PC-9 (cell line): ENCODE measurements at regions not wholly inside any gene's neighbourhood (a gene's known extent, or its start where the extent isn't known, plus 50 kb on each side); places are given as distances from the start of the nearest gene placed in this dataset.

Experiments
- BruUV-seq: library from RNA; stranded (reverse); fragments of 400-500 nt; replicated peaks from 2 replicates; lab custom pipeline; 2021; lab: Mats Ljungman, UMichigan
- CTCF ChIA-PET: fragments of 300-600 bp; sonication (Branson Sonifier 250); formaldehyde crosslinking; loops from one replicate; lab custom pipeline; 2022; ENCODE audit warnings: antibody characterized with exemption; lab: Charles Lee
- POLR2A ChIA-PET: fragments of 300-600 bp; sonication (Branson Sonifier 250); formaldehyde crosslinking; loops from one replicate; lab custom pipeline; 2022; ENCODE audit warnings: antibody characterized with exemption; ENCODE audit not compliant: unreplicated experiment; lab: Charles Lee
- DNase-seq, 2 experiments: peaks; one replicate each; pipeline versions ENCODE4 v3.0.0 to v3.0.0-alpha.2; 2015 to 2022; ENCODE audit warnings: mixed read lengths in 1 of 2
- H2AFZ ChIP-seq: fragments of 200-600 bp; sonication (generic); 2 replicates; pipeline ENCODE4 v1.8.1; 2017; ENCODE audit warnings: antibody characterized with exemption
- H3F3A ChIP-seq: fragments of 200-600 bp; sonication (generic); 2 replicates; pipeline ENCODE4 v1.8.1; 2017; ENCODE audit warnings: antibody characterized with exemption, mild to moderate bottlenecking, low read depth; ENCODE audit not compliant: insufficient read depth
- H3K27ac ChIP-seq: fragments of 200-600 bp; sonication (generic); 2 replicates; pipeline ENCODE4 v1.6.1; 2016; ENCODE audit warnings: mixed run types
- H3K27me3 ChIP-seq: fragments of 200-600 bp; sonication (generic); 2 replicates; pipeline ENCODE4 v1.6.1; 2016; ENCODE audit warnings: low read depth, mixed run types; ENCODE audit not compliant: insufficient read depth
- H3K36me3 ChIP-seq: fragments of 200-600 bp; sonication (generic); 2 replicates; pipeline ENCODE4 v1.6.1; 2016; ENCODE audit warnings: low read depth, mixed run types
- H3K4me1 ChIP-seq: fragments of 200-600 bp; sonication (generic); replicated peaks from 2 replicates; pipeline ENCODE4 v1.6.1; 2016; ENCODE audit warnings: mixed run types; ENCODE audit not compliant: insufficient read depth
- H3K4me2 ChIP-seq: fragments of 200-600 bp; sonication (generic); 2 replicates; pipeline ENCODE4 v1.6.1; 2017; ENCODE audit warnings: mixed run types
- H3K4me3 ChIP-seq: fragments of 200-600 bp; sonication (generic); 2 replicates; pipeline ENCODE4 v1.6.1; 2016; ENCODE audit warnings: mixed run types
- H3K79me2 ChIP-seq: fragments of 200-600 bp; sonication (generic); 2 replicates; pipeline ENCODE4 v1.6.1; 2017; ENCODE audit warnings: low read depth, mixed run types
- H3K9me2 ChIP-seq: fragments of 200-600 bp; sonication (generic); 2 replicates; pipeline ENCODE4 v1.8.1; 2017; ENCODE audit warnings: mild to moderate bottlenecking; ENCODE audit not compliant: insufficient read depth
- H3K9me3 ChIP-seq: fragments of 200-600 bp; sonication (generic); 2 replicates; pipeline ENCODE4 v1.8.1; 2016; ENCODE audit warnings: low read depth; ENCODE audit not compliant: insufficient read depth
- H4K20me1 ChIP-seq: fragments of 200-600 bp; sonication (generic); 2 replicates; pipeline ENCODE4 v1.8.1; 2017; ENCODE audit not compliant: insufficient read depth
- EZH2 ChIP-seq: fragments of 200-600 bp; sonication (generic); IDR thresholded peaks from 2 replicates; pipeline ENCODE4 v1.8.0; 2017; ENCODE audit warnings: antibody characterized with exemption, low read depth
- intact Hi-C: fragments of 100-400 bp; cut with micrococcal nuclease; formaldehyde crosslinking; loops from one replicate; pipeline ENCODE4 v1.10.0; 2022; ENCODE audit not compliant: unreplicated experiment
- TF ChIP-seq, protein P1 (sequence below): fragments of 200-600 bp; sonication (generic); conservative IDR thresholded peaks from 2 replicates; pipeline ENCODE4 v1.6.1; 2017; ENCODE audit warnings: mixed run types, antibody characterized with exemption, mild to moderate bottlenecking, moderate library complexity

DNA sequence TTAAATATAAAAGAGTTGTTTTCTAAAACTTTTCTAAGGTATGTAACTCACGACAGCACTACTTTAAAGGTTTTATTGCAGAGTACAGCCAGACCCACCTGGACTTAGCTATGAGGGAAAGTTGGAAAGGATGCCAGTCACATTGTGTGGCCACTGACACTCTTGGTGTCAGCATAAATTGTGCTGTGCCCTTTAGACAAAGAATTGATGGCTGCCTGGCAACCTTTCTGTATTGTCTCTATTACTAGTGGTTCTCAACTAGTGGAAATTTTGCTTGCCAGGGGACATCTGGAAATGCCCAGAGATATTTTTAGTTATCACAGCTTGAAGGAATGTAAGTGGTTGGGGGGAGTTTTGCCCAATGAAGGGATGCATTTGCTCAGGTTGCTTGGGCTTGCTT, 117.5 kb upstream of the APP start:
- no peaks in the 10 kb centered on the region for H3K27me3 ChIP-seq
- CTCF ChIA-PET, result no interaction called here

DNA sequence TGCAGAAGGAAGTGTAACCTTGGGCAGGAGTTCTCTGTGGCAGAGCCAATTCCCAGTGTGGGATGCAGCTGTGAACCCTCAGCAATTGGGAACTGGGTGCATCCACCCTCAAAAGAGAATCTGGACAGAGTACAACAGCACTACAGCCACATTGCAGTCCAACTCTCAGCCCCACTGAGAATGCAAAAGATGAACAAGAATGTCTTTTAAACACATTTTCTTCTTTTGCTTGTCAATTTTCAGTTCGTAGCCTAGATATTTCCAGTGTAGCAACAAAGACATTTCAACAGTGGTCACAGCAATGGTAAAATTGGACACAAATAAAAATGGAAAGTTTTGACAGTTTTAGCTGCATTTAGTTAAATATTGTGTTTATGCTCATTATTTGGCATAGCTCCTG, 114.0 kb upstream of the APP start:
- no peaks in the 10 kb centered on the region for H3K4me1 ChIP-seq
- CTCF ChIA-PET, result no interaction called here
- no peaks in the 10 kb centered on the region for H3K36me3 ChIP-seq
- no peaks in the 10 kb centered on the region for H4K20me1 ChIP-seq
- no peaks in the 10 kb centered on the region for H3K9me3 ChIP-seq
- no peak for DNase-seq
- H3K27ac ChIP-seq, result no peak overlapping the region
- TF ChIP-seq, protein P1, sequence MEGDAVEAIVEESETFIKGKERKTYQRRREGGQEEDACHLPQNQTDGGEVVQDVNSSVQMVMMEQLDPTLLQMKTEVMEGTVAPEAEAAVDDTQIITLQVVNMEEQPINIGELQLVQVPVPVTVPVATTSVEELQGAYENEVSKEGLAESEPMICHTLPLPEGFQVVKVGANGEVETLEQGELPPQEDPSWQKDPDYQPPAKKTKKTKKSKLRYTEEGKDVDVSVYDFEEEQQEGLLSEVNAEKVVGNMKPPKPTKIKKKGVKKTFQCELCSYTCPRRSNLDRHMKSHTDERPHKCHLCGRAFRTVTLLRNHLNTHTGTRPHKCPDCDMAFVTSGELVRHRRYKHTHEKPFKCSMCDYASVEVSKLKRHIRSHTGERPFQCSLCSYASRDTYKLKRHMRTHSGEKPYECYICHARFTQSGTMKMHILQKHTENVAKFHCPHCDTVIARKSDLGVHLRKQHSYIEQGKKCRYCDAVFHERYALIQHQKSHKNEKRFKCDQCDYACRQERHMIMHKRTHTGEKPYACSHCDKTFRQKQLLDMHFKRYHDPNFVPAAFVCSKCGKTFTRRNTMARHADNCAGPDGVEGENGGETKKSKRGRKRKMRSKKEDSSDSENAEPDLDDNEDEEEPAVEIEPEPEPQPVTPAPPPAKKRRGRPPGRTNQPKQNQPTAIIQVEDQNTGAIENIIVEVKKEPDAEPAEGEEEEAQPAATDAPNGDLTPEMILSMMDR, result no peak
- no peak for TF ChIP-seq EZH2
- no peak overlapping the region for H2AFZ ChIP-seq
- no peaks in the 10 kb centered on the region for H3K9me2 ChIP-seq
- intact Hi-C loops, result no loop called here
- H3F3A ChIP-seq, result no peaks in the 10 kb centered on the region
- POLR2A ChIA-PET, result no interaction called here
- no peak overlapping the region for H3K4me3 ChIP-seq
- no TSS peak for BruUV-seq
- no peaks in the 10 kb centered on the region for H3K27me3 ChIP-seq
- H3K79me2 ChIP-seq, result no peaks in the 10 kb centered on the region
- H3K4me2 ChIP-seq, result no peak overlapping the region

More for the DNA sequence above, 117.5 kb upstream of the APP start:
- H3K36me3 ChIP-seq, result no peaks in the 10 kb centered on the region
- TF ChIP-seq, protein P1, result no peak
- TF ChIP-seq EZH2, result no peak
- H3K79me2 ChIP-seq, result no peaks in the 10 kb centered on the region
- H2AFZ ChIP-seq, result no peak overlapping the region
- no peak overlapping the region for H3K4me3 ChIP-seq
- intact Hi-C loops, result no loop called here
- H3K4me1 ChIP-seq, result no peaks in the 10 kb centered on the region
- no peak overlapping the region for H3K27ac ChIP-seq
- no peak for DNase-seq
- H3K4me2 ChIP-seq, result no peak overlapping the region
- no peaks in the 10 kb centered on the region for H3F3A ChIP-seq
- no peaks in the 10 kb centered on the region for H3K9me2 ChIP-seq
- no peaks in the 10 kb centered on the region for H3K9me3 ChIP-seq
- H4K20me1 ChIP-seq, result no peaks in the 10 kb centered on the region
- POLR2A ChIA-PET, result no interaction called here
- BruUV-seq, result no TSS peak

DNA sequence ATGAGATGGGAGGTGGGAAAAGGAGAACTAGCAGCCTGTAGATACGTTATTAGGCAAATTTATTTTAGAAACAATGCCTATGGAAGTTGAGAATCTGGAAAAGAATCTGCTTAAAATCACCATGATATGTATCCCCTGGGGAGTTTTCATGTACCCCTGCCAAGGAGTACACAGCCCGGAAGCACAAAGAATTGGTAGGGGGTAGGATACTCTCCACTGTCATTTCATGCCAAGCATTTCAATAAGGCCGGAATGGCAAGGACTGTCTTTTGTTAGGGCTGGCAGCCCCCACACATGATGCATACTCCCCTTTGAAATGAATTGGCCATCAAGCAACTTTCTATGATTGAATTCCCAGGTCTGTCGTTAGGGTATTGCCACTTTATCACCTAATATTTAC, 111.5 kb upstream of the APP start:
- H2AFZ ChIP-seq, result no peak overlapping the region
- TF ChIP-seq, protein P1, result no peak
- no peak for TF ChIP-seq EZH2
- H3K36me3 ChIP-seq, result no peaks in the 10 kb centered on the region
- no peaks in the 10 kb centered on the region for H4K20me1 ChIP-seq
- intact Hi-C loops, result no loop called here
- no peak overlapping the region for H3K27ac ChIP-seq
- no peaks in the 10 kb centered on the region for H3F3A ChIP-seq
- no peak overlapping the region for H3K4me3 ChIP-seq
- CTCF ChIA-PET, result no interaction called here
- no peaks in the 10 kb centered on the region for H3K79me2 ChIP-seq
- no peaks in the 10 kb centered on the region for H3K9me2 ChIP-seq
- DNase-seq, result no peak
- BruUV-seq, result no TSS peak
- POLR2A ChIA-PET, result no interaction called here
- no peaks in the 10 kb centered on the region for H3K4me1 ChIP-seq
- H3K9me3 ChIP-seq, result no peaks in the 10 kb centered on the region
- H3K4me2 ChIP-seq, result no peak overlapping the region
- no peaks in the 10 kb centered on the region for H3K27me3 ChIP-seq
